ENCODE measurements at regions not wholly inside any gene's neighbourhood (a gene's known extent, or its start where the extent isn't known, plus 50 kb on each side); places are given as distances from the start of the nearest gene placed in this dataset.

GRCh38 chr22:34972191-34972897 lies 93.6 kb upstream of the ISX start:
- intact Hi-C loops (cut with DNase I; ENCODE audit: low total_unique reads) = no loop called here
- Histone ChIP-seq H3K36me3 (no peaks in the 10 kb centered on the region), H3K4me3 (no peak overlapping the region), H3K4me1 (no peaks in the 10 kb centered on the region), H3K9me3 (no peaks in the 10 kb centered on the region), H3K27me3 (peaks cover 3% of the 10 kb centered on the region), H3K27ac (no peak overlapping the region)
- 67 to 90% methylated on average over 6 to 8 of the region's 8 CpGs for WGBS, 2 donors (ENCODE audit: low coverage in 1 of 2)
- DNase-seq = no peak
- in situ Hi-C loops (cut with MboI; ENCODE audit: low pct_ligation_motif_present in 1 of 4, low pct_unique_long_range_greater_than_20kb in 1 of 4, low sequenced_read_pairs in 3 of 4) = no loop called here
- TF ChIP-seq POLR2A (IDR thresholded peaks at IDR 0.05) (no peak), POLR2AphosphoS5 (IDR thresholded peaks at IDR 0.05) (no peak), CTCF (IDR thresholded peaks at IDR 0.05) (no peak), EP300 (IDR thresholded peaks at IDR 0.05; ENCODE audit: low read depth) (no peak)

GRCh38 chr22:34973016-34973415 lies 92.9 kb upstream of the ISX start:
- Histone ChIP-seq H3K27ac (no peak overlapping the region), H3K36me3 (no peaks in the 10 kb centered on the region), H3K9me3 (no peaks in the 10 kb centered on the region), H3K4me1 (no peaks in the 10 kb centered on the region), H3K4me3 (no peak overlapping the region), H3K27me3 (peaks cover 3% of the 10 kb centered on the region)
- TF ChIP-seq CTCF (IDR thresholded peaks at IDR 0.05) = no peak
- in situ Hi-C loops (cut with MboI; ENCODE audit: low pct_ligation_motif_present in 1 of 4, low pct_unique_long_range_greater_than_20kb in 1 of 4, low sequenced_read_pairs in 3 of 4) = no loop called here
- WGBS, 2 donors (ENCODE audit: low coverage in 1 of 2) = 60 to 83% methylated on average over 1 of the region's 1 CpG
- no peak for DNase-seq
- intact Hi-C loops (cut with DNase I; ENCODE audit: low total_unique reads) = no loop called here

- Histone ChIP-seq H3K27ac (no peak overlapping the region), H3K36me3 (no peaks in the 10 kb centered on the region), H3K4me1 (no peaks in the 10 kb centered on the region), H3K4me3 (no peak overlapping the region), H3K9me3 (no peaks in the 10 kb centered on the region), H3K27me3 (peaks cover 3% of the 10 kb centered on the region)
- intact Hi-C loops (cut with DNase I; ENCODE audit: low total_unique reads) (no loop called here), in situ Hi-C loops (cut with MboI; ENCODE audit: low pct_ligation_motif_present in 1 of 4, low pct_unique_long_range_greater_than_20kb in 1 of 4, low sequenced_read_pairs in 3 of 4) (no loop called here)
- 50 to 65% methylated on average over 1 to 2 of the region's 2 CpGs for WGBS, 2 donors (ENCODE audit: low coverage in 1 of 2)
- no peak for DNase-seq
- TF ChIP-seq EP300 (IDR thresholded peaks at IDR 0.05; ENCODE audit: low read depth) = no peak
- TF ChIP-seq POLR2AphosphoS5 (IDR thresholded peaks at IDR 0.05) = no peak
- TF ChIP-seq CTCF (IDR thresholded peaks at IDR 0.05) = no peak
- no peak for TF ChIP-seq POLR2A (IDR thresholded peaks at IDR 0.05)
Observed at GRCh38 chr22:34973926-34974325, 92.0 kb upstream of the ISX start.

- Histone ChIP-seq H3K4me3 (no peak overlapping the region), H3K27ac (no peak overlapping the region), H3K36me3 (no peaks in the 10 kb centered on the region), H3K27me3 (peaks cover 3% of the 10 kb centered on the region), H3K9me3 (no peaks in the 10 kb centered on the region), H3K4me1 (no peaks in the 10 kb centered on the region)
- DNase-seq = no peak
- intact Hi-C loops (cut with DNase I; ENCODE audit: low total_unique reads) (no loop called here), in situ Hi-C loops (cut with MboI; ENCODE audit: low pct_ligation_motif_present in 1 of 4, low pct_unique_long_range_greater_than_20kb in 1 of 4, low sequenced_read_pairs in 3 of 4) (no loop called here)
- TF ChIP-seq CTCF (IDR thresholded peaks at IDR 0.05) = peak in 1 of 5 experiments; percentile 8
- no peak for TF ChIP-seq EP300 (IDR thresholded peaks at IDR 0.05; ENCODE audit: low read depth)
- 27% methylated on average over 1 of the region's 1 CpG; no CpG with 5 or more reads in 1 of the 2 donors for WGBS, 2 donors (ENCODE audit: low coverage in 1 of 2)
Observed at GRCh38 chr22:34975721-34976120, 90.2 kb upstream of the ISX start.
